CD4-positive, alpha-beta T cell treated with Interleukin-12 subunit alpha and Interleukin-12 subunit beta, for 1 hour (primary cell): ENCODE measurements at regions not wholly inside any gene's neighbourhood (a gene's known extent, or its start where the extent isn't known, plus 50 kb on each side); places are given as distances from the start of the nearest gene placed in this dataset.

Experiments used
- DNase-seq: peaks from one replicate; pipeline ENCODE4 v3.0.0-alpha.2; 2020

- no peak for DNase-seq
Observed at GRCh38 chr11:29336727-29337575, 679.9 kb downstream of the KCNA4 start.

- DNase-seq = no peak
Observed at GRCh38 chr11:29334776-29335130, 682.1 kb downstream of the KCNA4 start.

GRCh38 chr11:29333993-29334775 is 682.6 kb downstream of the KCNA4 start:
- DNase-seq = no peak

- no peak for DNase-seq
Observed at GRCh38 chr11:29331451-29332010, 685.3 kb downstream of the KCNA4 start.

GRCh38 chr11:29328961-29329441 is 687.8 kb downstream of the KCNA4 start:
- DNase-seq = no peak

- DNase-seq = no peak
Observed at GRCh38 chr11:29327891-29328290, 688.9 kb downstream of the KCNA4 start.

- no peak for DNase-seq
Observed at GRCh38 chr11:29326757-29327156, 690.1 kb downstream of the KCNA4 start.

- DNase-seq = no peak
Observed at GRCh38 chr11:29324328-29324727, 692.5 kb downstream of the KCNA4 start.

- DNase-seq = no peak
Observed at GRCh38 chr11:29321293-29322132, 695.3 kb downstream of the KCNA4 start.

- DNase-seq = no peak
Observed at GRCh38 chr11:29320196-29320595, 696.6 kb downstream of the KCNA4 start.

GRCh38 chr11:29319210-29319609 is 697.6 kb downstream of the KCNA4 start:
- no peak for DNase-seq

- no peak for DNase-seq
Observed at GRCh38 chr11:29318134-29318845, 698.5 kb downstream of the KCNA4 start.

GRCh38 chr11:29317694-29318093 is 699.1 kb downstream of the KCNA4 start:
- DNase-seq = no peak

GRCh38 chr11:29315275-29315674 is 701.6 kb downstream of the KCNA4 start:
- DNase-seq = no peak

GRCh38 chr11:29314211-29314610 is 702.6 kb downstream of the KCNA4 start:
- no peak for DNase-seq

GRCh38 chr11:29312812-29313211 is 704.0 kb downstream of the KCNA4 start:
- no peak for DNase-seq

- DNase-seq = no peak
Observed at GRCh38 chr11:29310725-29311342, 706.0 kb downstream of the KCNA4 start.

GRCh38 chr11:29309992-29310391 is 706.8 kb downstream of the KCNA4 start:
- no peak for DNase-seq

GRCh38 chr11:29306527-29306926 is 710.3 kb downstream of the KCNA4 start:
- DNase-seq = no peak

- no peak for DNase-seq
Observed at GRCh38 chr11:29305456-29306232, 711.2 kb downstream of the KCNA4 start.

- no peak for DNase-seq
Observed at GRCh38 chr11:29300420-29300819, 716.4 kb downstream of the KCNA4 start.
